Esophagus muscularis mucosa (tissue), 4 donors: ENCODE measurements at regions not wholly inside any gene's neighbourhood (a gene's known extent, or its start where the extent isn't known, plus 50 kb on each side); places are given as distances from the start of the nearest gene placed in this dataset.

Experiments
- DNase-seq: peaks from one replicate; pipeline ENCODE4 v3.0.0-alpha.2; 2017; ENCODE audit errors: extremely low spot score
- H3K27ac ChIP-seq, 4 donors: fragments of 200-600 bp; sonication (generic); replicated peaks in 1 of 4; 1 replicate in 3 of 4; 2 replicates in 1 of 4; pipeline ENCODE4 v1.5.1; 2016 to 2019; ENCODE audit warnings: mild to moderate bottlenecking in 1 of 4
- H3K27me3 ChIP-seq, 4 donors: fragments of 200-600 bp; sonication (generic); one replicate each; pipeline versions ENCODE4 v1.5.1 to v1.6.0; 2016 to 2019
- H3K36me3 ChIP-seq, 4 donors: fragments of 200-600 bp; sonication (generic); one replicate each; pipeline ENCODE4 v1.5.1; 2016 to 2019
- H3K4me1 ChIP-seq, 4 donors: fragments of 200-600 bp; sonication (generic); one replicate each; pipeline ENCODE4 v1.5.1; 2016 to 2019
- H3K4me3 ChIP-seq, 4 donors: fragments of 200-600 bp; sonication (generic); 1 replicate in 2 of 4; 2 replicates in 2 of 4; pipeline ENCODE4 v1.5.1; 2016 to 2019; ENCODE audit warnings: mild to moderate bottlenecking in 4 of 4, moderate library complexity in 1 of 4
- H3K9me3 ChIP-seq, 4 donors: fragments of 200-600 bp; sonication (generic); 1 replicate in 3 of 4; 2 replicates in 1 of 4; pipeline ENCODE4 v1.5.1; 2016 to 2019
- EP300 ChIP-seq: sonication (generic); formaldehyde crosslinking; IDR thresholded peaks from one replicate; pipeline ENCODE4 v1.6.1; 2017; ENCODE audit warnings: antibody characterized with exemption
- POLR2A ChIP-seq: fragments of 450-650 bp; IDR thresholded peaks from one replicate; pipeline ENCODE4 v1.6.1; 2017; ENCODE audit warnings: antibody characterized with exemption, moderate library complexity, mild to moderate bottlenecking, low read depth
- POLR2AphosphoS5 ChIP-seq, 2 donors: sonication (generic); formaldehyde crosslinking; IDR thresholded peaks; one replicate each; pipeline ENCODE4 v1.6.1; 2017; ENCODE audit warnings: antibody characterized with exemption in 2 of 2
- WGBS: methylation state at CpG from one replicate; pipeline ENCODE4 v1.1.5; 2018; 5-methylcytosine and 5-hydroxymethylcytosine counted together
- intact Hi-C: fragments of 100-400 bp; cut with DNase I; formaldehyde crosslinking; loops from one replicate; pipeline ENCODE4 v1.15.1; 2023
- TF ChIP-seq, protein P1 (sequence below), 3 experiments: fragments of 200-600 bp in 2 of 3; fragments of 450-650 bp in 1 of 3; sonication (generic) in 2 of 3; IDR thresholded peaks; one replicate each; pipeline ENCODE4 v1.5.1; 2017 to 2019; ENCODE audit warnings: antibody characterized with exemption in 3 of 3, mild to moderate bottlenecking in 2 of 3, moderate library complexity in 1 of 3

DNA sequence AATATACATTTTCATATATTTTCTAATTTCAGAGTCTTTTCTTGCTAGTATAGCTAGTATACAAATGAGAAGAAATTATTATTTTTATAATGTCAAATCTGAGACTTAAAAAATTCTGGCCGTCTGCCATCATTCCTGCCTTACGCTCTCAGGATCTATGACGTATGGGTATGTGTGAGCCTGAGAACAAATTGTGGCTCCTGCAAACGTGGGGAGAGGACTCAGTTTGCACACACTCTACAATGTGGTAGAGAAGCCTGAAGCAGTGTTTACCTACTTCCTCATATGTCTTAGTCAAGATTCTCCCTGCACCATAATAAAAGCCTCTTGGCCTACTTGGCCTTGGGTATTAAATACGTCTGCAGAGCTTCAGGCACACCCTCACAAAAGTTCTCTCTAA is 825.4 kb downstream of the SEMA5A start:
- TF ChIP-seq EP300 (no peak), POLR2A (no peak), POLR2AphosphoS5 (IDR thresholded peaks at IDR 0.05) (no peak)
- TF ChIP-seq, protein P1, sequence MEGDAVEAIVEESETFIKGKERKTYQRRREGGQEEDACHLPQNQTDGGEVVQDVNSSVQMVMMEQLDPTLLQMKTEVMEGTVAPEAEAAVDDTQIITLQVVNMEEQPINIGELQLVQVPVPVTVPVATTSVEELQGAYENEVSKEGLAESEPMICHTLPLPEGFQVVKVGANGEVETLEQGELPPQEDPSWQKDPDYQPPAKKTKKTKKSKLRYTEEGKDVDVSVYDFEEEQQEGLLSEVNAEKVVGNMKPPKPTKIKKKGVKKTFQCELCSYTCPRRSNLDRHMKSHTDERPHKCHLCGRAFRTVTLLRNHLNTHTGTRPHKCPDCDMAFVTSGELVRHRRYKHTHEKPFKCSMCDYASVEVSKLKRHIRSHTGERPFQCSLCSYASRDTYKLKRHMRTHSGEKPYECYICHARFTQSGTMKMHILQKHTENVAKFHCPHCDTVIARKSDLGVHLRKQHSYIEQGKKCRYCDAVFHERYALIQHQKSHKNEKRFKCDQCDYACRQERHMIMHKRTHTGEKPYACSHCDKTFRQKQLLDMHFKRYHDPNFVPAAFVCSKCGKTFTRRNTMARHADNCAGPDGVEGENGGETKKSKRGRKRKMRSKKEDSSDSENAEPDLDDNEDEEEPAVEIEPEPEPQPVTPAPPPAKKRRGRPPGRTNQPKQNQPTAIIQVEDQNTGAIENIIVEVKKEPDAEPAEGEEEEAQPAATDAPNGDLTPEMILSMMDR (IDR thresholded peaks at IDR 0.05), result no peak
- no peaks in the 10 kb centered on the region for H3K27me3 ChIP-seq
- no peak for DNase-seq
- WGBS, result 27% methylated on average over 5 of the region's 5 CpGs
- no peaks in the 10 kb centered on the region for H3K36me3 ChIP-seq
- no peaks in the 10 kb centered on the region for H3K4me1 ChIP-seq
- H3K27ac ChIP-seq, result no peak overlapping the region
- intact Hi-C loops, result no loop called here
- no peaks in the 10 kb centered on the region for H3K9me3 ChIP-seq
- H3K4me3 ChIP-seq, result no peak overlapping the region

DNA sequence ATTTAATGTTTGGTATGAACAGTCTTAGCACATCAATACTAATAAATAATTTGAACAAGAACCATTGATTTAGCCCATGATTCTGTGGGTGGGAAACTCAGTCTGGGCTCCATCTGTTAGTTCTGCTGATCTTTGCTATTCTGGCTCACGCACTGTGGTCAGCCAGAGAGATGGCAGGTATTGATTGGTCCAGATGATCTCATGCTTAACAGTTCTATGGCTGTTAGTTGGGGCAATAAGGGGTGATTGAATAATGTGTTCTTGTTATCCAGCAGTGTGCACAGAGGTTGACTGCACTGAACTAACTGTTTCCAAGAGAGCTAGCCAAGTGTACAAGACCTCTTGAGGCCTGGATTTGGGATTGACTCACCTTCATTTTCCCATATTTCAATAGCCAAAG is 824.3 kb downstream of the SEMA5A start:
- Histone ChIP-seq H3K4me3 (no peak overlapping the region), H3K27ac (no peak overlapping the region), H3K27me3 (no peaks in the 10 kb centered on the region), H3K9me3 (no peaks in the 10 kb centered on the region), H3K36me3 (no peaks in the 10 kb centered on the region), H3K4me1 (no peaks in the 10 kb centered on the region)
- DNase-seq, result no peak
- TF ChIP-seq POLR2AphosphoS5 (IDR thresholded peaks at IDR 0.05), result no peak
- TF ChIP-seq, protein P1 (IDR thresholded peaks at IDR 0.05), result no peak
- intact Hi-C loops, result no loop called here
- WGBS, result 67% methylated on average over 1 of the region's 1 CpG

GRCh38 chr5:8726383-8727036 is 819.4 kb downstream of the SEMA5A start:
- H3K36me3 ChIP-seq, result no peaks in the 10 kb centered on the region
- no peak for DNase-seq
- H3K4me1 ChIP-seq, result no peaks in the 10 kb centered on the region
- intact Hi-C loops, result no loop called here
- WGBS, result 80% methylated on average over 11 of the region's 11 CpGs
- TF ChIP-seq, protein P1 (IDR thresholded peaks at IDR 0.05), result no peak
- TF ChIP-seq POLR2AphosphoS5 (IDR thresholded peaks at IDR 0.05) (no peak), EP300 (no peak), POLR2A (no peak)
- no peaks in the 10 kb centered on the region for H3K27me3 ChIP-seq
- H3K9me3 ChIP-seq, result peaks cover 0 to 8% (median 3%) of the 10 kb centered on the region in 4 donors
- no peak overlapping the region for H3K4me3 ChIP-seq
- no peak overlapping the region for H3K27ac ChIP-seq

GRCh38 chr5:8727396-8727795 is 818.5 kb downstream of the SEMA5A start:
- DNase-seq, result no peak
- WGBS, result 60% methylated on average over 4 of the region's 4 CpGs
- Histone ChIP-seq H3K4me1 (no peaks in the 10 kb centered on the region), H3K27me3 (no peaks in the 10 kb centered on the region), H3K27ac (no peak overlapping the region), H3K4me3 (no peak overlapping the region), H3K36me3 (no peaks in the 10 kb centered on the region), H3K9me3 (peaks cover 0 to 8% (median 3%) of the 10 kb centered on the region in 4 donors)
- intact Hi-C loops, result no loop called here
- TF ChIP-seq EP300, result no peak
- TF ChIP-seq, protein P1 (IDR thresholded peaks at IDR 0.05), result no peak
- no peak for TF ChIP-seq POLR2A
- no peak for TF ChIP-seq POLR2AphosphoS5 (IDR thresholded peaks at IDR 0.05)

GRCh38 chr5:8729437-8729836 is 816.4 kb downstream of the SEMA5A start:
- no peak for TF ChIP-seq POLR2A
- no peak for TF ChIP-seq EP300
- TF ChIP-seq, protein P1 (IDR thresholded peaks at IDR 0.05), result no peak
- TF ChIP-seq POLR2AphosphoS5 (IDR thresholded peaks at IDR 0.05), result no peak
- Histone ChIP-seq H3K9me3 (peaks cover 0 to 8% (median 3%) of the 10 kb centered on the region in 4 donors), H3K27ac (no peak overlapping the region), H3K36me3 (no peaks in the 10 kb centered on the region), H3K27me3 (no peaks in the 10 kb centered on the region), H3K4me3 (no peak overlapping the region), H3K4me1 (no peaks in the 10 kb centered on the region)
- 31% methylated on average over 1 of the region's 1 CpG for WGBS
- intact Hi-C loops, result no loop called here
- DNase-seq, result no peak
